Activated CD4-positive, alpha-beta T cell treated with anti-CD3 and anti-CD28 coated beads, Interleukin-2, Interleukin-4, amounts not matched to agents 100 ng/mL and 50 ng/mL, durations not matched to agents 16 hours and 8 hours (primary cell): ENCODE measurements at regions not wholly inside any gene's neighbourhood (a gene's known extent, or its start where the extent isn't known, plus 50 kb on each side); places are given as distances from the start of the nearest gene placed in this dataset.
"Not testable (repeated sequence)": the region's sequence is repeated elsewhere in the genome, so short reads cannot be mapped to it uniquely, and the experiment has no call there.

Source experiments
- DNase-seq: peaks from one replicate; pipeline ENCODE4 v3.0.0-alpha.2; 2020; ENCODE audit warnings: low spot score

GRCh38 chr19:29054886-29055675 is 157.9 kb downstream of the UQCRFS1 start:
- DNase-seq: no peak

GRCh38 chr19:29048873-29049272 is 164.1 kb downstream of the UQCRFS1 start:
- DNase-seq: no peak

- no peak for DNase-seq
Observed at GRCh38 chr19:29045679-29046254, 167.2 kb downstream of the UQCRFS1 start.

- no peak for DNase-seq
Observed at GRCh38 chr19:29044037-29044436, 168.9 kb downstream of the UQCRFS1 start.

- no peak for DNase-seq
Observed at GRCh38 chr19:29042450-29042849, 170.5 kb downstream of the UQCRFS1 start.

GRCh38 chr19:29040951-29041350 is 172.0 kb downstream of the UQCRFS1 start:
- DNase-seq: no peak

GRCh38 chr19:29040292-29040691 is 172.7 kb downstream of the UQCRFS1 start:
- DNase-seq: no peak

- not testable (repeated sequence) for DNase-seq
Observed at GRCh38 chr19:29039036-29039435, 173.9 kb downstream of the UQCRFS1 start.

- DNase-seq: no peak
Observed at GRCh38 chr19:29031216-29031615, 181.7 kb downstream of the UQCRFS1 start.

GRCh38 chr19:29029268-29029958 is 183.5 kb downstream of the UQCRFS1 start:
- DNase-seq: no peak

- no peak for DNase-seq
Observed at GRCh38 chr19:29022599-29022998, 190.4 kb downstream of the UQCRFS1 start.

- DNase-seq: no peak
Observed at GRCh38 chr19:29022165-29022564, 190.8 kb downstream of the UQCRFS1 start.

- DNase-seq: no peak
Observed at GRCh38 chr19:29021232-29021916, 191.6 kb downstream of the UQCRFS1 start.

- DNase-seq: no peak
Observed at GRCh38 chr19:29019403-29019802, 193.5 kb downstream of the UQCRFS1 start.

GRCh38 chr19:29018542-29018941 is 194.4 kb downstream of the UQCRFS1 start:
- no peak for DNase-seq

GRCh38 chr19:29017788-29018187 is 195.2 kb downstream of the UQCRFS1 start:
- no peak for DNase-seq

GRCh38 chr19:29016926-29017760 is 195.8 kb downstream of the UQCRFS1 start:
- no peak for DNase-seq

GRCh38 chr19:29016353-29016752 is 196.6 kb downstream of the UQCRFS1 start:
- no peak for DNase-seq

GRCh38 chr19:29015569-29015968 is 197.4 kb downstream of the UQCRFS1 start:
- no peak for DNase-seq

- DNase-seq: no peak
Observed at GRCh38 chr19:29014857-29015436, 198.0 kb downstream of the UQCRFS1 start.

- no peak for DNase-seq
Observed at GRCh38 chr19:29013988-29014387, 199.0 kb downstream of the UQCRFS1 start.
